DND-41 (cell line): ENCODE measurements at regions not wholly inside any gene's neighbourhood (a gene's known extent, or its start where the extent isn't known, plus 50 kb on each side); places are given as distances from the start of the nearest gene placed in this dataset.

Experiments used
- ATAC-seq: fragments of 200-7000 bp; cut with Tn5 transposase; 3 replicates; pipeline ENCODE4 v1.9.1; 2021; ENCODE audit warnings: low read depth; ENCODE audit not compliant: insufficient read depth
- DNase-seq: peaks from one replicate; pipeline ENCODE4 v3.0.0-alpha.2; 2020
- H2AFZ ChIP-seq: 2 replicates; pipeline ENCODE4 v1.6.0; 2012; ENCODE audit warnings: low read depth, low read length
- H3K27ac ChIP-seq: 2 replicates; pipeline ENCODE4 v1.5.1; 2012; ENCODE audit warnings: low read length, inconsistent platforms
- H3K27me3 ChIP-seq: fragments of 200-600 bp; sonication (generic); 2 replicates; pipeline ENCODE4 v1.6.0; 2012; ENCODE audit warnings: low read length, mild to moderate bottlenecking, inconsistent platforms; ENCODE audit not compliant: insufficient read depth, poor library complexity
- H3K36me3 ChIP-seq: 2 replicates; pipeline ENCODE4 v1.5.1; 2012; ENCODE audit warnings: low read length, inconsistent platforms; ENCODE audit not compliant: insufficient read depth
- H3K4me1 ChIP-seq: 2 replicates; pipeline ENCODE4 v1.5.1; 2012; ENCODE audit warnings: mild to moderate bottlenecking, low read length; ENCODE audit not compliant: insufficient read depth
- H3K4me2 ChIP-seq: 2 replicates; pipeline ENCODE4 v1.6.0; 2012; ENCODE audit warnings: mild to moderate bottlenecking, moderate library complexity, low read length, inconsistent platforms; ENCODE audit not compliant: insufficient read depth
- H3K4me3 ChIP-seq, 2 experiments: fragments of 200-600 bp in 1 of 2; shearing (Covaris generic) in 1 of 2; 2 replicates each; pipeline ENCODE4 v1.5.1; 2012 to 2016; ENCODE audit warnings: inconsistent platforms in 2 of 2, low read length in 2 of 2, mild to moderate bottlenecking in 2 of 2, low read depth in 1 of 2, moderate library complexity in 1 of 2
- H3K79me2 ChIP-seq: 2 replicates; pipeline ENCODE4 v1.6.0; 2012; ENCODE audit warnings: low read length, inconsistent platforms; ENCODE audit not compliant: insufficient read depth
- H3K9ac ChIP-seq: 2 replicates; pipeline ENCODE4 v1.6.0; 2012; ENCODE audit warnings: low read depth, mild to moderate bottlenecking, inconsistent platforms, low read length, moderate library complexity
- H3K9me3 ChIP-seq: 2 replicates; pipeline ENCODE4 v1.5.1; 2012; ENCODE audit warnings: low read length, moderate library complexity, mild to moderate bottlenecking, inconsistent platforms; ENCODE audit not compliant: insufficient read depth, severe bottlenecking
- H4K20me1 ChIP-seq: 2 replicates; pipeline ENCODE4 v1.6.0; 2012; ENCODE audit warnings: low read length; ENCODE audit not compliant: insufficient read depth
- CTCF ChIP-seq: IDR thresholded peaks from 2 replicates; pipeline ENCODE4 v1.5.1; 2012; ENCODE audit warnings: borderline replicate concordance, low read length, moderate library complexity, mild to moderate bottlenecking; ENCODE audit not compliant: poor library complexity, severe bottlenecking; ENCODE audit errors: extremely low read depth
- EZH2 ChIP-seq: IDR thresholded peaks from 3 replicates; pipeline ENCODE4 v1.6.1; 2012; ENCODE audit warnings: borderline replicate concordance, low read depth, mild to moderate bottlenecking, moderate library complexity, low read length, inconsistent platforms; ENCODE audit not compliant: severe bottlenecking

- Histone ChIP-seq H3K36me3 (no peaks in the 10 kb centered on the region), H4K20me1 (no peaks in the 10 kb centered on the region), H3K4me1 (no peaks in the 10 kb centered on the region), H3K79me2 (no peaks in the 10 kb centered on the region), H3K4me2 (no peak overlapping the region), H3K4me3 (no peak overlapping the region), H3K9ac (no peak overlapping the region), H3K27me3 (no peaks in the 10 kb centered on the region), H3K9me3 (no peaks in the 10 kb centered on the region), H3K27ac (no peak overlapping the region), H2AFZ (no peak overlapping the region)
- TF ChIP-seq CTCF = no peak
- TF ChIP-seq EZH2 = no peak
- DNase-seq = no peak
- ATAC-seq = no peak
Measured at GRCh38 chr6:155641603-155642002, 186.0 kb upstream of the NOX3 start.

- no peak overlapping the region for H3K27ac ChIP-seq
- no peak overlapping the region for H3K9ac ChIP-seq
- no peaks in the 10 kb centered on the region for H3K4me1 ChIP-seq
- no peak overlapping the region for H3K4me2 ChIP-seq
- TF ChIP-seq CTCF (no peak), EZH2 (no peak)
- no peak overlapping the region for H2AFZ ChIP-seq
- H3K79me2 ChIP-seq = no peaks in the 10 kb centered on the region
- H3K27me3 ChIP-seq = no peaks in the 10 kb centered on the region
- no peaks in the 10 kb centered on the region for H3K9me3 ChIP-seq
- no peaks in the 10 kb centered on the region for H3K36me3 ChIP-seq
- ATAC-seq (no peak), DNase-seq (no peak)
- no peak overlapping the region for H3K4me3 ChIP-seq
- no peaks in the 10 kb centered on the region for H4K20me1 ChIP-seq
Measured at GRCh38 chr6:155638200-155638599, 182.6 kb upstream of the NOX3 start.

- Histone ChIP-seq H3K4me3 (no peak overlapping the region), H3K9me3 (no peaks in the 10 kb centered on the region), H3K79me2 (no peaks in the 10 kb centered on the region), H3K9ac (no peak overlapping the region), H2AFZ (no peak overlapping the region), H3K4me1 (no peaks in the 10 kb centered on the region), H4K20me1 (no peaks in the 10 kb centered on the region), H3K27ac (no peak overlapping the region), H3K27me3 (no peaks in the 10 kb centered on the region), H3K4me2 (no peak overlapping the region), H3K36me3 (no peaks in the 10 kb centered on the region)
- no peak for ATAC-seq
- no peak for DNase-seq
- TF ChIP-seq EZH2 = no peak
- no peak for TF ChIP-seq CTCF
Measured at GRCh38 chr6:155635416-155635815, 179.8 kb upstream of the NOX3 start.

GRCh38 chr6:155630085-155630484, 174.4 kb upstream of the NOX3 start:
- Histone ChIP-seq H3K4me1 (no peaks in the 10 kb centered on the region), H3K9ac (no peak overlapping the region), H3K79me2 (no peaks in the 10 kb centered on the region), H3K36me3 (no peaks in the 10 kb centered on the region), H3K4me3 (no peak overlapping the region), H3K4me2 (no peak overlapping the region), H3K9me3 (no peaks in the 10 kb centered on the region), H3K27me3 (no peaks in the 10 kb centered on the region), H2AFZ (no peak overlapping the region), H3K27ac (no peak overlapping the region), H4K20me1 (no peaks in the 10 kb centered on the region)
- DNase-seq (no peak), ATAC-seq (no peak)
- no peak for TF ChIP-seq EZH2
- TF ChIP-seq CTCF = no peak
